NCI-H526 treated with DMSO at 0.1 percent for 48 hours (cell line): ENCODE measurements at regions not wholly inside any gene's neighbourhood (a gene's known extent, or its start where the extent isn't known, plus 50 kb on each side); places are given as distances from the start of the nearest gene placed in this dataset.

Source experiments
- DNase-seq: peaks from one replicate; lab custom pipeline; 2025; lab: John Stamatoyannopoulos, UW

DNA sequence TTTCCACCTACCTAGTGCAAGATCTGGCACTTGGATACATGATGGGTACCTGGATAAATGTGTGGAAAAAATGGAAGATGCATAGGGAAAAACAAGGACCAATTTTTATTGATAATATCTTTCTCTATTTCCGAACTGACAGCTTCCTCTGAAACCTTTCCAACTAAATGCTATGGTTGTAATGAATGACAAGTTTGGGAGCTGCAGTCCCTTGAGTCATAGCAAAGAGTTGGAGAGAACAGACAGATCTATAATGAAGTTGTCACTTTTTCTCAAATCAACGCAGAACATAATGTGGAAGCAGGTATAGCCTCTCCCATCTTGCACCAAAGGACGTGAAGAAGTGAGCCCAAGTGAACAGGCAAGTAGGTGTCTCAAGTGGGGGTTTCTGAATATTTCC is 296.5 kb upstream of the KAZN start:
- DNase-seq, result no peak

- no peak for DNase-seq
Observed at GRCh38 chr1:14303011-14303410, 295.5 kb upstream of the KAZN start.

- DNase-seq, result no peak
Observed at GRCh38 chr1:14304381-14304865, 294.1 kb upstream of the KAZN start.

GRCh38 chr1:14308460-14308859 is 290.0 kb upstream of the KAZN start:
- no peak for DNase-seq

- no peak for DNase-seq
Observed at GRCh38 chr1:14309984-14310383, 288.5 kb upstream of the KAZN start.

DNA sequence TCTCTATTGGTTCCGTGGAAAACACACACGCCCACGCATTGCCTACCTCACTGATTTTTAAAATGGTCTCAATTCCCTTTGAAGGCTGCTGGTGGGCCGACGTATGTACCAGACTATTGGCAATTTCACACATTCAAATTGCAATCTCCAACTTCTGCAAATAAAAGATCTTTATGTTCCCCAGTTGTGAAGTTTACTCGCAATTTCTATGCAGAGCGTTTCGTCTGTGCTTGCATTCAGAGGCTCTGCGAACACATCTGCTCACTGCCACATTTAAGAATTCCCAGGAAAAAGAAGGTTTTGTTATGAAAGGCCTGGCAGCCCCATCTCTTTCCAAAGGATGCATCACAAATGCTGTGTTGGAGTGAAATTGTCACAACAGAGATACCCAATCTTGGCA is 288.0 kb upstream of the KAZN start:
- no peak for DNase-seq

DNA sequence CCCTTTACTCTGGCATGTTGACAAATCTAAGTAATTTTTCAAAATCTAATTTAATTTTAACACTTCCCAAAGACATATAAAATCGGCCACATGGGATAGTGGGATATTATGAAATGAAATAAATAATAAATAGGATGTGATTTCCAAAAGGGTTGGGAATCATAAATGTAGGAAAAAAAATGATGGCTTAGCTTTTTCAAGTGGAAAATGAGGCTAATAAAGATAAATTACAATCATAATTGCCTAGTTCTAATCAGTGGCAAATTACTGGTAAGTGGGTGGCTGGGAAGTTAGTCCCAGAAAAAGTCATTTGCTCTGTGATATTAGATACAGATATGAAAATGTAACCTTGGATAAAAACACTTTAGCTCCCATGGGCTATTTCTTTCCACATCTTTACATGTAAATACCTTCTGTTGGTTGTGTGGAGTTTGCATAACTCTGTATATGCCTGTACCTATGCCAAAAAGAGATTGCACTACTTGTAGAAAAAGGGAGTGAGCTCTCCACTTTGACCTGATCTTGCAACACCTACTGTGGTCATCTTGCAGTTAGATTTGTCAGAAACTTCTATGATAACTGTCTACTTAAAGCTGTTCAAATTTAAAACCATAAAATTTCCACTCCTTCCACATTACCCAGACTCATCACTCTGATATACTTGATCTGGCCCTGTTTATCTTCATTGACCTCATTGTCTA is 284.6 kb upstream of the KAZN start:
- DNase-seq, result no peak

GRCh38 chr1:14318830-14319229 is 279.7 kb upstream of the KAZN start:
- DNase-seq, result no peak

GRCh38 chr1:14320518-14320917 is 278.0 kb upstream of the KAZN start:
- DNase-seq, result peak; percentile 69

DNA sequence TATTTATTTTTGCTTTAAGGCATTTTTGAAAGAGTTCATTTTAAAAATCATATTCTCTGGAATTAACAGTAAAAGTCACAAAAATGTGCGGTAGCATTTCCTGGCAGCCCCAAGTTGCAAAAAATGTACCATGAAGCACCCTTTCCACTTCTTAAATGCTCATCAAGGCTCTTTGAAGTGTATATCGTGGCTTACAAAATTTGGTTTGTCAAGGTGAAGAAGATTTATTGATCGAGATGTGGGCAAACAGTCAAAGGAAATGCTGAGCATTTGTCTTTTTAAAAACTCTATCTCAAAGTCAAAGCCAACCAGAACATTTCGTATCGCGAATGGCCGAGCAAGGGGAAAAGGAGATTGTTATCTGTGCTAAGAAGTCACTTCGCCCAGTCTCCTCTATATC is 277.5 kb upstream of the KAZN start:
- no peak for DNase-seq

DNA sequence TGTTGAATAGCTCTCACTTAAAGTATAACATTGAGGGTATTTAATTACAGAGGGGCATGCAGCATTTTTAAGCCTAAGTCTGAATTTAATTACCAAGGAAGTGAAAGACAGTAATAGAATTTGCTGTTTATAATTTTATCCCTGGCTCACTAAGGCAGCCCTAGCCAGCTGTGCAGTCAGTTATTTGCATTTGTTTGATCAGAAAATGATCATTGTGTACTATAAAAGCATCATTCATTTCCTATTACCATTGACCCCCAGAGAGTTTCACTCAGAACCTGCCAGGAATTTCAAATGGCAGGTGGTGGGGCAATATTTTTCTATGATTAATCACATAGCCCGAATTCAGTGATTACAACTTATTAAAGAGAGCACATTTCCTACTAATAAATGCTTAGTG is 277.1 kb upstream of the KAZN start:
- peak; percentile 71 for DNase-seq

DNA sequence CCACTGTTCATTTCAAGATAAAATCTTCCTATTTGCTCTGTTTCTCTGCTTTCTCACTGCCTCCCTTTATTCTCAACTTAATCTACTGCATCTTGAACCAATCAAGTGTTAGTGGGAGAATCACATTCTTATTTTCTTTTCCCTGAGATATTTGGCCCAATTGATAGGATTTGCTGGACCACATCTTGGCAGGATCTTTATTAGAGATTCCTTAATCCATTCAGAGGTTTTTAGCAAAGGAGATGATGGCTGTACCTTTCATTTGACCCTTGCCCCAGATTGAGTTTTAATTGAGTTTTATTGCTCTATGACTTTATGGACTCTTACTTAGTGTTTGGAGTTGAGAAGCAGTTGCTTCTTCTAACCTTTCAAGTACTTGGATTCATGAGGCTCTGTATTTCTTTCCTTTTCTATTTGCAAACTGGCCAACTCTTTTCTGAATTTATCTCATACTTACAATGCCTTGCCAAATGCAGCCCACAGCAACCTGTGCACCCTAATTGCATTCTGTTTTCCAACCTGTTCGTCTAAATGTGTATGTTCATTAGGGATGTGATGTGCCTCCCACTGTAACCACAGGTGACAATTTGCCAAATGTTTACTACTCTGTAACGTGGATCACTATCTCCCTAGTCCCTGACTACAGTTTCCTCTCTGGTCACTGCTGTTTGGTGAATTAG is 274.8 kb upstream of the KAZN start:
- no peak for DNase-seq

DNA sequence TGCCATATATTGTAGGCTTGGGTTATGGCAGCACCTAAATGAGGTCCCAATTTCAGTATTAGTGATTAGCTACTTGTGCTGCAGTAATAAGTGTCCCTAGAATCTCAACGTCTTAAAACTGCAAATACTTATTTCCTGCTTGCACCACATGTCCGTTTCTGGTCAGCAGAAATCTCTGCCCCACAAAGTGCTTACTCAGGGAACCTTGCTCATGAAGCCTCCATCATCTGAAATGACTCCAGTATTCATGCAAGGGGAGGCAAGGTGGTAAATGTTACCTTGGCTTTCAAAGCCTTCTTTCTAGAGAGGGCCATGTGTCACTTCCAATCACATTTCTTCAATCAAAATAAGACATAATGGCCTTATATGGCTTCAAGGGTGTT is 274.2 kb upstream of the KAZN start:
- no peak for DNase-seq

DNA sequence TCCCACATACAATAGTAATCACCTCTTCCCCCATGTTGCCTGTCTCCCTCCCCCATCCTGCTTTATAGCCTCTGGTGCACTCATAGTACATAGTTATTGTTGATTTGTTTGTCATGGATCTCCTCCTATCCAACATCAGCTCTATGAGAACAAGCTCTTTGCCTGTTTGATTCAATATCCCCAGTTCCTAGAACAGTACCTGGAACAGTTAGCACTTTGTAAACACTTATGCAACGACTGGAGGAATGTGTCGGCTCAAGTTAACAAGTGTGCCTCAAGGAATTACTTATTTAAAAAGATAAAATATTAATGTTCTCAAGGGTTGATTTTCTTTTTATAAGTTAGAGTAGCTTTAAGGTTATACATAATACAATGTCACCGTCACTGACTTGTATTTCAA is 271.6 kb upstream of the KAZN start:
- no peak for DNase-seq

DNA sequence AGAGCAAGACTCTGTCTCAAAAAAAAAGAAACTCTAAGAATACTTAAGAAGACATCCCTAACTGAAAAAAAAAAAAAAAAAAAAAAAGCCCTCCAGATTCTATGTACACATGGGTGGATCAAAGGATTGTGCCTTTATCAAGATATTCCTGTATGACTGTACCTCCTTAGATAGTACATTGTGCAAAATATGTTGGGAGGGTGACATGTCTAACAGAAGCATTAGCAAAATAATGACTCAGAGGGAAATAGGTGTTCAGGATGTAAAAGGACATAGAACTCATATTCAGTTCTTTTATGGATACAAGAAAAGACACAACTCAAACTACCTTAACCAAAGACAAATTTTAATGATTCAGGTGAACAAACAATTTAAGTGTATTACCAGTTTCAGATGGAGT is 269.8 kb upstream of the KAZN start:
- DNase-seq, result no peak

- DNase-seq, result no peak
Observed at GRCh38 chr1:14332158-14332557, 266.3 kb upstream of the KAZN start.

- DNase-seq, result no peak
Observed at GRCh38 chr1:14334336-14335176, 263.9 kb upstream of the KAZN start.

DNA sequence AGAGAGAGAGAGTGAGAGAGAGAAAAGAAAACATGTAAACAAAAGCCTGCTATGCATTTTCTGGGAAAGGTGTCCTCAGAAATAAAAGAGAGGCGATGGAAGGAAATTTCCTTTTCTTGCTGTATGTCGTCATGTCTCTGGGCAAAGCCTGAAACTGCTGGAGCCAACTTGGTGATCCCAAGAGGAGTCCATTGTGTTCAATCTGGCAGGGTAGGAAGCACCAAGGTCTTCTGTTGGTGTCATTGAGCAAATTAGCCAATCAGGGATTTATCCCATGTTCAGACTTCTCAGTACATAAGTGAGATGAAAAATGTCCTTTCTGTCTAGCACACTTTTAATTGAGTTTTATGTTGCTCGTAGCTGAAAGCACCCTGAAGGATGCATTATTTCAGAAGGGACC is 260.0 kb upstream of the KAZN start:
- DNase-seq, result no peak

DNA sequence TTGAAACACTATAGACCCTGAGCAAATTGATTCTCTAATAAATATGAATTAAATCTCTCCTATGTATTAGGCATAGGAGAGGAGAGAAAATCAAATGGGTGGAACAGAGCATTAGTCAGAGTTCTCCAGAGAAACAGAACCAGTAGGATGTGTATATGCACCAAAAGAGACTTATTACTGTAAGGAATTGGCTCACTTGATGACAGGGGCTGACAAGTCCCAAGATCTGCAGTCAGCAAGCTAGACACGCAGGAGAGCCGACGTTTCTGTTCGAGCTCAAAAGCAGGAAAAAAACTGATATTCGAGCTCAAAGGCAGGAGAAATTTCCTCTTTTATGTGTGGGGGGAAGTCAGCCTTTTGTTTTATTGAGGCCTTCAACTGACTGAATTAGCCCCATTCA is 259.2 kb upstream of the KAZN start:
- no peak for DNase-seq

DNA sequence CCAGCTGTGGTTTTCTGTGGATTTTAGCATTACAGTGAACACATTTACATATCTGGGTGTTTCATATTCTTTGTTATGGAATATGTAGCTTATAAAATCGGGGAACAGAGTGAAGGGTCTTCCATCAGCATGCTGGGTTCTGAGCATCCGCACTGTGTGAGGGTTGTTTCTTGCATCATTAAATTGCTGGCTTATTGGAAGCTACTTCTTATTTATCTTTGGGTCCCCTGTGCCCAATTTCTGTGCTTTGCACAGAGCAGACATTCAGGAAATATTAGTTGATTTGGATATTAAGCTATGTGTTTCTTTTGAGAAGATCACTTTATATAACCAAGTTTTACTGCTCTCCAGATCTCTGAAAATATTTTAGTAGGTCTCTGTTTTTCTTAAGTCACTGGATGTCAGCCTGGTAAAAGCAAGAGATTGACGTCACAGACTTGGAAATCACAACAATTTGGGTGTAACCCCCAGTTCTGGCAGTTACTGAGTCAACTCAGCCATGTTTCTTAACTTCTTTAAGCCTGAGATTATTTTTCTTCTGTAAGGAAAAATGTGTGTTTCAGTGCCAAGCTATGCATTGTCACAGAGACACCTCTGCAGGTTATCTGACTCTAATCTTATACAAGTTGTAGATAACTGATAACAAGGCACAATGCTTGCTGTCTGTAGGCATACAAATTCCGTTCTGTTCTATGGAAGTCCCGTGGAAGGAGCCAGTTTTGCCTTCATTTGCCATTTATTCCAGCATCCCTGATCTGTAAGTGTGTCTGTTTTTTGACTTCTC is 258.3 kb upstream of the KAZN start:
- no peak for DNase-seq

- DNase-seq, result no peak
Observed at GRCh38 chr1:14341147-14341546, 257.3 kb upstream of the KAZN start.

GRCh38 chr1:14345946-14346550 is 252.4 kb upstream of the KAZN start:
- no peak for DNase-seq
